SK-N-SH treated with all-trans-retinoic acid at 6 μM for 48 hours (cell line): ENCODE measurements at regions not wholly inside any gene's neighbourhood (a gene's known extent, or its start where the extent isn't known, plus 50 kb on each side); places are given as distances from the start of the nearest gene placed in this dataset.

Experiments used
- ARNTL ChIP-seq: fragments of 450-650 bp; formaldehyde crosslinking; IDR thresholded peaks from 2 replicates; pipeline ENCODE4 v1.5.0; 2020; ENCODE audit warnings: low read depth, mild to moderate bottlenecking, moderate library complexity, borderline replicate concordance
- BACH2 ChIP-seq: fragments of 250-450 bp; sonication (Bioruptor Pico); IDR thresholded peaks from 2 replicates; pipeline ENCODE4 v1.9.0; 2021; ENCODE audit warnings: mild to moderate bottlenecking, borderline replicate concordance
- PATZ1 ChIP-seq: fragments of 250-450 bp; sonication (Bioruptor Pico); IDR thresholded peaks from 2 replicates; pipeline ENCODE4 v1.8.0; 2020; ENCODE audit warnings: mild to moderate bottlenecking, moderate library complexity, borderline replicate concordance
- POU6F1 ChIP-seq: fragments of 250-450 bp; sonication (Bioruptor Pico); IDR thresholded peaks from 2 replicates; pipeline ENCODE4 v1.8.0; 2021; ENCODE audit warnings: low read depth, mild to moderate bottlenecking, moderate library complexity, borderline replicate concordance
- PPARA ChIP-seq: fragments of 250-450 bp; sonication (Bioruptor Pico); IDR thresholded peaks from 2 replicates; pipeline ENCODE4 v1.5.0; 2020; ENCODE audit warnings: mild to moderate bottlenecking, borderline replicate concordance
- ZNF565 ChIP-seq: fragments of 450-650 bp; formaldehyde crosslinking; conservative IDR thresholded peaks from 2 replicates; pipeline ENCODE4 v1.5.0; 2020; ENCODE audit warnings: low read depth, mild to moderate bottlenecking, moderate library complexity
- ZNF8 ChIP-seq: fragments of 450-650 bp; formaldehyde crosslinking; IDR thresholded peaks from 2 replicates; pipeline ENCODE4 v1.5.0; 2020; ENCODE audit warnings: mild to moderate bottlenecking, moderate library complexity
- TF ChIP-seq, protein P1 (sequence below): fragments of 250-450 bp; sonication (Bioruptor Pico); IDR thresholded peaks from 2 replicates; pipeline ENCODE4 v1.5.1; 2020; ENCODE audit warnings: low read depth, mild to moderate bottlenecking, moderate library complexity

DNA sequence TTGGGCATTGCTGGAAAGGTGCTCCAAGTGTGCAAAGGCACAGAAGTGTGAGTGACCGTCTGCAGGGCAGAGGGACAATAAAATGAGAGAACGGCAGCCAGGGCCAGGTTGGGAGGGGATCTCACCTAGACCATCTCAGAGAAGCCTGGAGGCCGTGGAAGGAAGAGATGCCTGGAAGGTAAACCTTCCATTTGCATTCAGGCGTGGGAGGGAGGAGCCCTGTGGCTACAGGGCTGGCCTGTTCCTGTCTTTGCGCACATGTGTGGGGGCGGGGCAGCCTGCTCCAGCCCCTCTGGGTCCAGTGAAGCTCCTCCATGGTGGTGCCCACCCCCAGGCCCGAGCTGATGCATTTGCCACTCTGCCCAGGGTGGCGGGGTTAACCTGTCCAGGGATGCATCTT, 473.6 kb upstream of the MGMT start:
- no peak for TF ChIP-seq PATZ1 (CRISPR knock-in tag)
- no peak for TF ChIP-seq POU6F1 (CRISPR knock-in tag)
- TF ChIP-seq, protein P1, sequence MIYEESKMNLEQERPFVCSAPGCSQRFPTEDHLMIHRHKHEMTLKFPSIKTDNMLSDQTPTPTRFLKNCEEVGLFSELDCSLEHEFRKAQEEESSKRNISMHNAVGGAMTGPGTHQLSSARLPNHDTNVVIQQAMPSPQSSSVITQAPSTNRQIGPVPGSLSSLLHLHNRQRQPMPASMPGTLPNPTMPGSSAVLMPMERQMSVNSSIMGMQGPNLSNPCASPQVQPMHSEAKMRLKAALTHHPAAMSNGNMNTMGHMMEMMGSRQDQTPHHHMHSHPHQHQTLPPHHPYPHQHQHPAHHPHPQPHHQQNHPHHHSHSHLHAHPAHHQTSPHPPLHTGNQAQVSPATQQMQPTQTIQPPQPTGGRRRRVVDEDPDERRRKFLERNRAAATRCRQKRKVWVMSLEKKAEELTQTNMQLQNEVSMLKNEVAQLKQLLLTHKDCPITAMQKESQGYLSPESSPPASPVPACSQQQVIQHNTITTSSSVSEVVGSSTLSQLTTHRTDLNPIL (CRISPR knock-in tag), result no peak
- no peak for TF ChIP-seq ARNTL
- no peak for TF ChIP-seq ZNF8 (CRISPR knock-in tag)
- no peak for TF ChIP-seq PPARA (CRISPR knock-in tag)
- no peak for TF ChIP-seq BACH2 (CRISPR knock-in tag)
- no peak for TF ChIP-seq ZNF565 (CRISPR knock-in tag)
